KMS-11 (cell line): ENCODE measurements at regions not wholly inside any gene's neighbourhood (a gene's known extent, or its start where the extent isn't known, plus 50 kb on each side); places are given as distances from the start of the nearest gene placed in this dataset.

Experiments used
- H2AFZ ChIP-seq: fragments of 200-600 bp; sonication (generic); 2 replicates; pipeline ENCODE4 v1.6.1; 2016; ENCODE audit warnings: antibody characterized with exemption, mixed run types, low read depth
- H3K27ac ChIP-seq: fragments of 200-600 bp; sonication (generic); 2 replicates; pipeline ENCODE4 v1.6.1; 2016; ENCODE audit warnings: mild to moderate bottlenecking, mixed run types
- H3K27me3 ChIP-seq: fragments of 200-600 bp; sonication (generic); 2 replicates; pipeline ENCODE4 v1.6.1; 2017; ENCODE audit warnings: mild to moderate bottlenecking, low read depth, mixed run types, moderate library complexity; ENCODE audit not compliant: insufficient read depth
- H3K36me3 ChIP-seq: fragments of 200-600 bp; sonication (generic); 2 replicates; pipeline ENCODE4 v1.6.1; 2017; ENCODE audit warnings: mild to moderate bottlenecking, mixed run types; ENCODE audit not compliant: insufficient read depth
- H3K4me1 ChIP-seq: fragments of 200-600 bp; sonication (generic); 2 replicates; pipeline ENCODE4 v1.6.1; 2016; ENCODE audit warnings: mild to moderate bottlenecking, low read depth, mixed run types; ENCODE audit not compliant: poor library complexity, severe bottlenecking
- H3K4me2 ChIP-seq: fragments of 200-600 bp; sonication (generic); 2 replicates; pipeline ENCODE4 v1.7.0; 2016; ENCODE audit warnings: mild to moderate bottlenecking, mixed run types
- H3K4me3 ChIP-seq: fragments of 200-600 bp; sonication (generic); IDR thresholded peaks from 2 replicates; pipeline ENCODE4 v1.6.1; 2017; ENCODE audit warnings: low read depth, low read length, mixed read lengths; ENCODE audit not compliant: insufficient read depth
- H3K79me2 ChIP-seq: fragments of 200-600 bp; sonication (generic); 2 replicates; pipeline ENCODE4 v1.6.1; 2016; ENCODE audit warnings: low read depth, mixed run types; ENCODE audit not compliant: insufficient read depth
- H3K9ac ChIP-seq: fragments of 200-600 bp; sonication (generic); 2 replicates; pipeline ENCODE4 v1.6.1; 2016; ENCODE audit warnings: mild to moderate bottlenecking, mixed run types
- H4K20me1 ChIP-seq: fragments of 200-600 bp; sonication (generic); 2 replicates; pipeline ENCODE4 v1.6.1; 2016; ENCODE audit warnings: mild to moderate bottlenecking, mixed run types; ENCODE audit not compliant: insufficient read depth
- TF ChIP-seq, protein P1 (sequence below): fragments of 200-600 bp; sonication (generic); conservative IDR thresholded peaks from 2 replicates; pipeline ENCODE4 v1.6.1; 2017; ENCODE audit warnings: low read depth, mild to moderate bottlenecking, antibody characterized with exemption, low read length, moderate library complexity, mixed read lengths

DNA sequence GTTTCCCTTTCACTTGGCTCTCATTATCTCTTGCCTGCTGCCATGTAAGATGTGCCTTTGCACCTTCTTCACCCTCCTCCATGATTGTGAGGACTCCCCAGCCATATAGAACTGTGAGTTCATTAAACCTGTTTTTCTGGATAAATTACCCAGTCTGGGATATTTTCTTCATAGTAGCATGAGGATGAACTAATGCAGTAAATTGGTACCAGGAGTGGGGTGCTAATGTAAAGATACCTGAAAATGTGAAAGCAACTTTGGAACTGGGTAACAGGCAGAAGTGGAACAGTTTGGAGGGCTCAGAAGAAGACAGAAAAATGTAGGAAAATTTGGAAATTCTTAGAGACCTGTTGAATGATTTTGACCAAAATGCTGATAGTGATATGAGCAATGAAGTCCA lies 487.4 kb downstream of the LMO7 start:
- TF ChIP-seq, protein P1, sequence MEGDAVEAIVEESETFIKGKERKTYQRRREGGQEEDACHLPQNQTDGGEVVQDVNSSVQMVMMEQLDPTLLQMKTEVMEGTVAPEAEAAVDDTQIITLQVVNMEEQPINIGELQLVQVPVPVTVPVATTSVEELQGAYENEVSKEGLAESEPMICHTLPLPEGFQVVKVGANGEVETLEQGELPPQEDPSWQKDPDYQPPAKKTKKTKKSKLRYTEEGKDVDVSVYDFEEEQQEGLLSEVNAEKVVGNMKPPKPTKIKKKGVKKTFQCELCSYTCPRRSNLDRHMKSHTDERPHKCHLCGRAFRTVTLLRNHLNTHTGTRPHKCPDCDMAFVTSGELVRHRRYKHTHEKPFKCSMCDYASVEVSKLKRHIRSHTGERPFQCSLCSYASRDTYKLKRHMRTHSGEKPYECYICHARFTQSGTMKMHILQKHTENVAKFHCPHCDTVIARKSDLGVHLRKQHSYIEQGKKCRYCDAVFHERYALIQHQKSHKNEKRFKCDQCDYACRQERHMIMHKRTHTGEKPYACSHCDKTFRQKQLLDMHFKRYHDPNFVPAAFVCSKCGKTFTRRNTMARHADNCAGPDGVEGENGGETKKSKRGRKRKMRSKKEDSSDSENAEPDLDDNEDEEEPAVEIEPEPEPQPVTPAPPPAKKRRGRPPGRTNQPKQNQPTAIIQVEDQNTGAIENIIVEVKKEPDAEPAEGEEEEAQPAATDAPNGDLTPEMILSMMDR, result no peak

DNA sequence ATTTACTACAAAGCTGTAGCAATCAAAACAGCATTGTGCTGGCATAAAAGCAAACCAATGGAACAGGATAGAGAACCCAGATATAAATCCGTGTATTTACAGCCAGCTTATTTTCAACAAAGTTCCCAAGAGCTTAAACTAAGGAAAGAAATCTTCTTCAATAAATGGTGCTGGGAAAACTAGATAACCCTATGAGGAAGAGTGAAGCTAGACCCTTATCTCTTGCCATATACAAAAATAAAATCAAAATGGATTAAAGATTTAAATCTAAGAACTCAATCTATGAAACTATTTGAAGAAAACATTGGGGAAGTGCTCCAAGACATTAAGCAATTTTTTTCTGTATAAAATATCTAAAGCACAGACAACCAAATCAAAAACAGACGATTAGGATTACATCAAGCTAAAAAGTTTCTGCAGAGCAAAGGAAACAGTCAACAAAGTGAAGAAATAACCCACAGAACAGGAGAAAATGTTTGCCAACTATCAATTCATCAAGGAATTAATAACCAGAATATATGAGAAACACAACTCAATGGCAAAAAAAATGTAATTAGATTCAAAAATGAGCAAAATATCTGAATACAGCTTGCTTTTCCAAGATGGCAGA lies 480.7 kb downstream of the LMO7 start:
- no peaks in the 10 kb centered on the region for H3K36me3 ChIP-seq
- no peaks in the 10 kb centered on the region for H3K79me2 ChIP-seq
- no peaks in the 10 kb centered on the region for H3K27me3 ChIP-seq
- TF ChIP-seq, protein P1, result no peak
- H3K9ac ChIP-seq, result no peak overlapping the region
- H3K27ac ChIP-seq, result no peak overlapping the region
- H2AFZ ChIP-seq, result no peak overlapping the region
- no peaks in the 10 kb centered on the region for H4K20me1 ChIP-seq
- no peak overlapping the region for H3K4me3 ChIP-seq
- H3K4me1 ChIP-seq, result no peaks in the 10 kb centered on the region
- H3K4me2 ChIP-seq, result no peak overlapping the region

More for the DNA sequence above, 487.4 kb downstream of the LMO7 start:
- H3K27ac ChIP-seq, result no peak overlapping the region
- H3K4me1 ChIP-seq, result no peaks in the 10 kb centered on the region
- H3K79me2 ChIP-seq, result no peaks in the 10 kb centered on the region
- H3K4me3 ChIP-seq, result no peak overlapping the region
- H4K20me1 ChIP-seq, result no peaks in the 10 kb centered on the region
- H3K9ac ChIP-seq, result no peak overlapping the region
- no peaks in the 10 kb centered on the region for H3K36me3 ChIP-seq
- H3K27me3 ChIP-seq, result no peaks in the 10 kb centered on the region
- no peak overlapping the region for H3K4me2 ChIP-seq
- H2AFZ ChIP-seq, result no peak overlapping the region

DNA sequence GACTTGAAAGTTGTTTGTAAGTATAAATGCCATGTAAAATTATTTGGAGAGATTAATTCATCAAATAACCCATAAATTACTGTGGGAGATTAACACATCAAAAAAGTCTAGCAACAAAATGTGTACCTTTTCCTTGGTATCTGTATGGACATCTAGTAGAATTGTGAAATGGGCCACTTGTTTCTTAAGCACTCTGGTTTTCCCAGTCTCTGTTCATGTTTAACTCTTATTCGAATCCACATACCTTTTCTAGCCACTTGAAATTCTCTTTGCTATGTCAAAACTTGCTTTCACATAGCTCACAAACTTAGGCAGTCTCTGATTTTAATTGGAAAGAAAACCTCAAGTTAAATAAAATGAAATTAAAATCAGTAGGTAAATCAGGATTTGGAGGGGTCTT lies 470.6 kb downstream of the LMO7 start:
- Histone ChIP-seq H3K4me1 (no peaks in the 10 kb centered on the region), H3K27me3 (no peaks in the 10 kb centered on the region)
- TF ChIP-seq, protein P1, result no peak

DNA sequence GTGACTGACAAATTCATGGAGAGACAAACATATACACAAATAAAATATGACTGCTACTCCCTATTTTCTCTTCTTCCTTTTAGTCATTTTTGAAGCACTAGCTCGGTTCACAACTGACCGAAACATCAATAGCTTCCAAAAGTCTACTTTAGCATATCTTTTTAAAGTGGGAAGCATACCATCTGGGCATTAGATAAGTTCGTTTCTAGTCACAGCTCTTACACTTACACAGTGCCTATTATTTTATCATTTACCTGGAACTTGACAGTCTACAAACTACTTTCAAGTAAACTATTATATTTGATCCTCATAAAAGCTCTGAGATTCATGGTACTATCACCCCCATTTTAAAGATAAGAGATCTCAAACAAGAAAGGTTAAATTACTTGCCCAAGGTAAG lies 458.5 kb downstream of the LMO7 start:
- H2AFZ ChIP-seq, result no peak overlapping the region
- no peaks in the 10 kb centered on the region for H3K4me1 ChIP-seq
- TF ChIP-seq, protein P1, result no peak

More for the DNA sequence above, 470.6 kb downstream of the LMO7 start:
- H3K9ac ChIP-seq, result no peak overlapping the region
- no peaks in the 10 kb centered on the region for H4K20me1 ChIP-seq
- H3K79me2 ChIP-seq, result no peaks in the 10 kb centered on the region
- H3K4me2 ChIP-seq, result no peak overlapping the region
- H3K27ac ChIP-seq, result no peak overlapping the region
- no peak overlapping the region for H2AFZ ChIP-seq
- no peak overlapping the region for H3K4me3 ChIP-seq
- H3K36me3 ChIP-seq, result no peaks in the 10 kb centered on the region

More for the DNA sequence above, 458.5 kb downstream of the LMO7 start:
- H3K36me3 ChIP-seq, result no peaks in the 10 kb centered on the region
- no peaks in the 10 kb centered on the region for H3K79me2 ChIP-seq
- H3K4me2 ChIP-seq, result no peak overlapping the region
- H3K4me3 ChIP-seq, result no peak overlapping the region
- no peaks in the 10 kb centered on the region for H4K20me1 ChIP-seq
- H3K27me3 ChIP-seq, result no peaks in the 10 kb centered on the region
- H3K27ac ChIP-seq, result no peak overlapping the region
- no peak overlapping the region for H3K9ac ChIP-seq
